HL-60 (cell line): ENCODE measurements at regions not wholly inside any gene's neighbourhood (a gene's known extent, or its start where the extent isn't known, plus 50 kb on each side); places are given as distances from the start of the nearest gene placed in this dataset.

ENCODE experiments used
- DNase-seq, 2 experiments: peaks; one replicate each; pipeline ENCODE4 v3.0.0-alpha.2; 2010 to 2020; ENCODE audit warnings: low read depth in 1 of 2, low spot score in 1 of 2
- H3K27ac ChIP-seq: fragments of 250-450 bp; sonication (Bioruptor Pico); replicated peaks from 2 replicates; pipeline ENCODE4 v1.5.1; 2020; ENCODE audit warnings: mild to moderate bottlenecking, moderate library complexity
- H3K27me3 ChIP-seq: fragments of 250-450 bp; sonication (Bioruptor Pico); 2 replicates; pipeline ENCODE4 v1.5.1; 2021; ENCODE audit warnings: mild to moderate bottlenecking, moderate library complexity; ENCODE audit not compliant: insufficient read depth, poor library complexity, severe bottlenecking
- H3K4me3 ChIP-seq: replicated peaks from 2 replicates; pipeline ENCODE4 v1.5.1; 2011; ENCODE audit warnings: mild to moderate bottlenecking, control low read depth, low read length; ENCODE audit not compliant: insufficient read depth
- GABPA ChIP-seq: IDR thresholded peaks from 2 replicates; pipeline ENCODE4 v1.6.1; 2012; ENCODE audit warnings: low read depth
- POLR2AphosphoS5 ChIP-seq: IDR thresholded peaks from 2 replicates; pipeline ENCODE4 v1.6.1; 2012; ENCODE audit warnings: low read depth
- SPI1 ChIP-seq: IDR thresholded peaks from 2 replicates; pipeline ENCODE4 v1.6.1; 2012; ENCODE audit warnings: low read depth, mild to moderate bottlenecking, borderline replicate concordance
- TF ChIP-seq, protein P1 (sequence below): IDR thresholded peaks from 2 replicates; pipeline ENCODE4 v1.6.1; 2012; ENCODE audit warnings: low read depth; ENCODE audit not compliant: insufficient replicate concordance
- TF ChIP-seq, protein P2 (sequence below): IDR thresholded peaks from one replicate; pipeline ENCODE4 v1.5.1; 2011; ENCODE audit warnings: low read length, control low read depth, inconsistent platforms; ENCODE audit not compliant: insufficient read depth

DNA sequence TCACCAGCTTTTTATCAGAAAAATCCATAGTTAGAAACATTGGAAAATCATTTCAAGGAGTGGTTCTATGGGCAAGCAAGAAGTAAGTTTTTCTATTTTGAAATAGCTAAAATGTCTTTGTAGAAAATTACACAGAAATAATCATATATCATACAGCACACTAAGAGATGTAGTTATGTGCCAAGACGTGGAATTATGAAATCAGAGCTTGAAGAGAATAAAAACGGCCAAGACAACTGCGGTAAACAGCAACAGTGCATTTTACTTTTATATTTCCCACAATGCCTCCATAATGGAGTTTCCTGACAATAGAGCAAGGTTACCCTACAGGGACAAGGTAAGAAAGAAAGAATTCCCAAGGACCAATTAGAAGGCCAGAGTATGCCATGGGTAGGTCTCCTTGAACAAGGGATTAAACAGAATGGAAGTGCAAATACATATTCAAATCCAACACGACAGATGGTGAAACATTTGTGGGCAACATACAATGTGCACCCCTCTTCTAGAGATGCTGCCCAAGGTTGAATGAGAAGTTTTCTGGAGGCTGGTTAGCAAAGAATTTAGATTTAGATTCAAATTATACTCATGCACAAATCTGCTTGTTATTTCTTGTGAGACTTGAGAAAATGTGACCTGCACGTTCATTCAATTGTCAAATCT, 76.1 kb upstream of the BTG1 start:
- no peaks in the 10 kb centered on the region for H3K27me3 ChIP-seq
- DNase-seq = no peak
- H3K4me3 ChIP-seq = no peak overlapping the region
- TF ChIP-seq, protein P1, sequence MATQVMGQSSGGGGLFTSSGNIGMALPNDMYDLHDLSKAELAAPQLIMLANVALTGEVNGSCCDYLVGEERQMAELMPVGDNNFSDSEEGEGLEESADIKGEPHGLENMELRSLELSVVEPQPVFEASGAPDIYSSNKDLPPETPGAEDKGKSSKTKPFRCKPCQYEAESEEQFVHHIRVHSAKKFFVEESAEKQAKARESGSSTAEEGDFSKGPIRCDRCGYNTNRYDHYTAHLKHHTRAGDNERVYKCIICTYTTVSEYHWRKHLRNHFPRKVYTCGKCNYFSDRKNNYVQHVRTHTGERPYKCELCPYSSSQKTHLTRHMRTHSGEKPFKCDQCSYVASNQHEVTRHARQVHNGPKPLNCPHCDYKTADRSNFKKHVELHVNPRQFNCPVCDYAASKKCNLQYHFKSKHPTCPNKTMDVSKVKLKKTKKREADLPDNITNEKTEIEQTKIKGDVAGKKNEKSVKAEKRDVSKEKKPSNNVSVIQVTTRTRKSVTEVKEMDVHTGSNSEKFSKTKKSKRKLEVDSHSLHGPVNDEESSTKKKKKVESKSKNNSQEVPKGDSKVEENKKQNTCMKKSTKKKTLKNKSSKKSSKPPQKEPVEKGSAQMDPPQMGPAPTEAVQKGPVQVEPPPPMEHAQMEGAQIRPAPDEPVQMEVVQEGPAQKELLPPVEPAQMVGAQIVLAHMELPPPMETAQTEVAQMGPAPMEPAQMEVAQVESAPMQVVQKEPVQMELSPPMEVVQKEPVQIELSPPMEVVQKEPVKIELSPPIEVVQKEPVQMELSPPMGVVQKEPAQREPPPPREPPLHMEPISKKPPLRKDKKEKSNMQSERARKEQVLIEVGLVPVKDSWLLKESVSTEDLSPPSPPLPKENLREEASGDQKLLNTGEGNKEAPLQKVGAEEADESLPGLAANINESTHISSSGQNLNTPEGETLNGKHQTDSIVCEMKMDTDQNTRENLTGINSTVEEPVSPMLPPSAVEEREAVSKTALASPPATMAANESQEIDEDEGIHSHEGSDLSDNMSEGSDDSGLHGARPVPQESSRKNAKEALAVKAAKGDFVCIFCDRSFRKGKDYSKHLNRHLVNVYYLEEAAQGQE = no peak
- TF ChIP-seq, protein P2, sequence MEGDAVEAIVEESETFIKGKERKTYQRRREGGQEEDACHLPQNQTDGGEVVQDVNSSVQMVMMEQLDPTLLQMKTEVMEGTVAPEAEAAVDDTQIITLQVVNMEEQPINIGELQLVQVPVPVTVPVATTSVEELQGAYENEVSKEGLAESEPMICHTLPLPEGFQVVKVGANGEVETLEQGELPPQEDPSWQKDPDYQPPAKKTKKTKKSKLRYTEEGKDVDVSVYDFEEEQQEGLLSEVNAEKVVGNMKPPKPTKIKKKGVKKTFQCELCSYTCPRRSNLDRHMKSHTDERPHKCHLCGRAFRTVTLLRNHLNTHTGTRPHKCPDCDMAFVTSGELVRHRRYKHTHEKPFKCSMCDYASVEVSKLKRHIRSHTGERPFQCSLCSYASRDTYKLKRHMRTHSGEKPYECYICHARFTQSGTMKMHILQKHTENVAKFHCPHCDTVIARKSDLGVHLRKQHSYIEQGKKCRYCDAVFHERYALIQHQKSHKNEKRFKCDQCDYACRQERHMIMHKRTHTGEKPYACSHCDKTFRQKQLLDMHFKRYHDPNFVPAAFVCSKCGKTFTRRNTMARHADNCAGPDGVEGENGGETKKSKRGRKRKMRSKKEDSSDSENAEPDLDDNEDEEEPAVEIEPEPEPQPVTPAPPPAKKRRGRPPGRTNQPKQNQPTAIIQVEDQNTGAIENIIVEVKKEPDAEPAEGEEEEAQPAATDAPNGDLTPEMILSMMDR = no peak
- TF ChIP-seq SPI1 (no peak), GABPA (no peak), POLR2AphosphoS5 (no peak)
- no peak overlapping the region for H3K27ac ChIP-seq

DNA sequence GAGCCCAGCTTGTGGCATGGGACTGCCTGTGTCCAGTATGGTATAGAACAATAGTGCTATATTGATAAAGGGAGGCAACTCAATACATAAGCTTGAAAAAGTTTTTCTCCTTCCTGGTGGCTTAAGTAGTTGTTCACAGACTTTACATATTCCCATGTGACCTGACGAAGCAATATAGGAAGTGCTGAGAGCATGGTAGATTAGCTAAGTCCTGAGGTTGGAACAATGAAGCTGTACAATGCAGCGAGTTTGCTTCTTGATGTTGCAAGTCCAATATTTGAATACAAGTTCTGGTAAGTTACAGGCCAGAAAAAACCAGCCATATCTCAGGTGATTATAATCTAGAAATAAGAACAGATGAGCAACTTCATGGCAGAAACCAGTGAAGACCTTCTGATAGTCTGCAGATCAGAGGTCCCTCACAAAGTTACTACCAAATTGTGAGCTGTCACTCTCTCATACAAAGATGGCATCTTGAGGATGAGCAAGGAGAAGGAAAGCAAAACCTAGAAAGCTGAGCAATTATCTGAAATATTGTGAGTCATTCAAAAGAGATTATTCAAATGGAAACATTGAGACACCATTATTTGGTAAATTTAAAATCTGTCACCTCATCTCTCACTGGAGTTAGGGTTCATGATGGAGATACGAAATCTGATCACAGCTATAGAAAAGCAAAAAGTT, 72.9 kb upstream of the BTG1 start:
- no peaks in the 10 kb centered on the region for H3K27me3 ChIP-seq
- TF ChIP-seq GABPA (no peak), SPI1 (peak; percentile 81), POLR2AphosphoS5 (no peak)
- TF ChIP-seq, protein P1 = no peak
- H3K27ac ChIP-seq = peak overlapping the region; percentile 43
- no peak overlapping the region for H3K4me3 ChIP-seq
- DNase-seq = peak; percentile 32 to 65

DNA sequence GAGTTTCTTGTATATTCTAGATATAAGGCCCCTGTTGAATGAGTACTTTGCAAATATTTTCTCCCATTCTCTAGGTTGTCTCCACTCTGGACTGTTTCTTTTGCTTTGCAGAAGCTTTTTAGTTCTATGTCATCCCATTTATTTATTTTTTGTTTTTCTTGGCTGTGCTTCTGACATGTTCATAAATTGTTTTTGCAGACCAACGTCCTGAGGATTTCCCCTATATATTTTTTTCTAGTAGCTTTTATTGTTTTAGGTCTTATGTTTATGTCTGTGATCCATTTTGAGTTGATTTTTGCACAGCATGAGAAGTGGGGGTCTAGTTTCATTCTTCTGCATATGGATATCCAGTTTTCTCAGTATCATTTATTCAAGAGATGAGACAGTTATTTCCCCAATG, 70.4 kb upstream of the BTG1 start:
- H3K4me3 ChIP-seq = no peak overlapping the region
- no peaks in the 10 kb centered on the region for H3K27me3 ChIP-seq
- TF ChIP-seq, protein P2 = no peak
- TF ChIP-seq POLR2AphosphoS5 (no peak), GABPA (no peak), SPI1 (no peak)
- TF ChIP-seq, protein P1 = no peak
- DNase-seq = no peak
- H3K27ac ChIP-seq = no peak overlapping the region
